LNCaP clone FGC (cell line): ENCODE measurements at regions not wholly inside any gene's neighbourhood (a gene's known extent, or its start where the extent isn't known, plus 50 kb on each side); places are given as distances from the start of the nearest gene placed in this dataset.
"Not testable (repeated sequence)": the region's sequence is repeated elsewhere in the genome, so short reads cannot be mapped to it uniquely, and the experiment has no call there.

ENCODE experiments used
- DNase-seq: peaks from one replicate; pipeline ENCODE4 v3.0.0-alpha.2; 2011; ENCODE audit warnings: low read depth
- H3K4me3 ChIP-seq: 2 replicates; pipeline ENCODE4 v1.5.1; 2011; ENCODE audit warnings: mild to moderate bottlenecking, low read depth, low read length, control low read depth
- TF ChIP-seq, protein P1 (sequence below): IDR thresholded peaks from 2 replicates; pipeline ENCODE4 v1.5.1; 2012; ENCODE audit warnings: mild to moderate bottlenecking; ENCODE audit not compliant: control insufficient read depth, insufficient read depth; ENCODE audit errors: extremely low read depth

DNA sequence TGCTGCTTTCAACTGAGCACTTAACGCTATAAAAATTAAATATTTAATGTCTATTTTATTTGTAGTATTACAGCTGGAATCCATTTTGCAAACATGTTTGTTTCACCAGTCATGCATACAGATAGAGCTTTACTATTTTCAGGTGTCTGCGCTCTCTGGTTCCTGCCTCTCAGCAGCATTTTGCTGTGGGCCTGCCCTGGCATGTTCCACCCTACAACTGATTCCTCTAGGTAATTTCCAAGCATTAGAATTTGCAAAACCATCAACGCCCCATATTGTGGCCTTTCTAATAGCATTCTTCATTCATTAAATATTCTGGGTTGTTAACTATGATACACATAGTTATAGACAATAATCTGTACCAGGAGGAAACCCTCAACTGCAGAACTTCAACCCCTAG lies 266.4 kb upstream of the DLGAP1 start:
- no peak overlapping the region for H3K4me3 ChIP-seq
- TF ChIP-seq, protein P1, sequence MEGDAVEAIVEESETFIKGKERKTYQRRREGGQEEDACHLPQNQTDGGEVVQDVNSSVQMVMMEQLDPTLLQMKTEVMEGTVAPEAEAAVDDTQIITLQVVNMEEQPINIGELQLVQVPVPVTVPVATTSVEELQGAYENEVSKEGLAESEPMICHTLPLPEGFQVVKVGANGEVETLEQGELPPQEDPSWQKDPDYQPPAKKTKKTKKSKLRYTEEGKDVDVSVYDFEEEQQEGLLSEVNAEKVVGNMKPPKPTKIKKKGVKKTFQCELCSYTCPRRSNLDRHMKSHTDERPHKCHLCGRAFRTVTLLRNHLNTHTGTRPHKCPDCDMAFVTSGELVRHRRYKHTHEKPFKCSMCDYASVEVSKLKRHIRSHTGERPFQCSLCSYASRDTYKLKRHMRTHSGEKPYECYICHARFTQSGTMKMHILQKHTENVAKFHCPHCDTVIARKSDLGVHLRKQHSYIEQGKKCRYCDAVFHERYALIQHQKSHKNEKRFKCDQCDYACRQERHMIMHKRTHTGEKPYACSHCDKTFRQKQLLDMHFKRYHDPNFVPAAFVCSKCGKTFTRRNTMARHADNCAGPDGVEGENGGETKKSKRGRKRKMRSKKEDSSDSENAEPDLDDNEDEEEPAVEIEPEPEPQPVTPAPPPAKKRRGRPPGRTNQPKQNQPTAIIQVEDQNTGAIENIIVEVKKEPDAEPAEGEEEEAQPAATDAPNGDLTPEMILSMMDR = no peak
- no peak for DNase-seq

DNA sequence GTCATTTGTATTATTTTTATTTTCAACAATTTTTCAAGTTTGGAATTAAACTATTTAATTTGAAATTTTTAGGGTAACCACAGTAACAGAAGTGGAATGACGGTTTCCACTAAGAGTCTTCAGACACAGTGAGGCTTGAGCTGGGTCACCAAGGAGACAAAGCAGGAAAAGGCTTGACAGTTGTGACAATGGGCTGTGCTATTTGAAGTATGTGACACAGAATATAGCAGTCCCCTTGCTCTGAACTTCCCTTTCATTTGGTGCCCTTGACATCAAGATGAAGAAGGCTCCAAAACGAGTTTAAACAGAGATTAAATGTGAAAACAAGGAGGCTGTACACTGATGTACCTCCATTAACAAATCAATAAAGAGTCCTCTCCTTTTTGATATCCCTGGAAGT lies 265.4 kb upstream of the DLGAP1 start:
- no peak overlapping the region for H3K4me3 ChIP-seq
- no peak for DNase-seq
- TF ChIP-seq, protein P1 = no peak

DNA sequence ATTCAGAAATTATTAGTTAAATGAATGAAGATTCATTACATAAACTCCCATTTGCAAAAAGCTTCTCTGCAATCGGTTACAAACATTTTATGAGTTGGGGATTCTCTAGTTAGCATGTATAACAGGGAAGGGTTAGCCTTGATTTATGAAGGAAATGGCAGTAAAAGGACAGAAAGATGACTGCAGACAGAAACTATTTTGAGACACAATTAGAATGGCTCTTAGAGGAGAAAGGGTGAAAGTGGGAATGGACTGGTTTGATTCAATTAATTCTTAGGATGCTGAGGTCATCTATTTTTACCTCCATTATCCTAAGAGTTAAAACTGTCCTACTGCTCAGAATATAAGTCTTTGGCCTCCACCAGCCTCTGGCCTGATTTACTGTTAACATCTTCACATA lies 250.8 kb upstream of the DLGAP1 start:
- no peak for DNase-seq
- no peak overlapping the region for H3K4me3 ChIP-seq
- TF ChIP-seq, protein P1 = no peak

DNA sequence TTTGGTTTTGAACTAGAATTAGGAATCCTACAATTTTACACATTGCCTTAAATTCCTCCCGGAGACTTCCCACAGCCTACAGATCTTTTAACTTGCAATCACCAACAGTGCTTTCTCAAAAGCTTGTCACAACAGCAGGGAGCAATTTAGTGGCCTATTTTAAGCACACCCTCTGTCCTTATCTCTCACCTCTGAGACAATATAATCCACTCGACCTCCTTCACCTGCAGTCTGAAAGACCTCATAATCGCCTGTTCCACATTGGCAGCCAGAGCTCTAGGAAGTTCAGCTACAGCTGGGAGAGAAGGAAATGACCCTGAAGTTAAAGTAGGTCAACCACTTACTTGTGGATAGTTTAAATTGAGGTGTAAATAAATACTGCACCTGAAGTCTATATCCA lies 249.7 kb upstream of the DLGAP1 start:
- no peak overlapping the region for H3K4me3 ChIP-seq
- DNase-seq = no peak
- TF ChIP-seq, protein P1 = no peak

DNA sequence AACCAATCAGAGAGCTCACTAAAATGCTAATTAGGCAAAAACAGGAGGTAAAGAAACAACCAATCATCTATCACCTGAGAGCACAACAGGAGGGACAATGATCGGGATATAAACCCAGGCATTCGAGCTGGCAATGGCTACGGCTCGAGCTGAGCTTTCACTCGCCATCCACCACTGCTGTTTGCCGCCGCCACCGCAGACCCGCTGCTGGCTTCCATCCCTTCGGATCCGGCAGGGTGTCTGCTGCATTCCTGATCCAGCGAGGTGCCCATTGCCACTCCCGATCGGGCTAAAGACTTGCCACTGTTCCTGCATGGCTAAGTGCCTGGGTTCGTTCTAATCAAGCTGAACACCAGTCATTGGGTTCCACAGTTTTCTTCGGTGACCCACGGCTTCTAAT lies 236.7 kb upstream of the DLGAP1 start:
- H3K4me3 ChIP-seq = no peak overlapping the region
- TF ChIP-seq, protein P1 = no peak
- DNase-seq = no peak

DNA sequence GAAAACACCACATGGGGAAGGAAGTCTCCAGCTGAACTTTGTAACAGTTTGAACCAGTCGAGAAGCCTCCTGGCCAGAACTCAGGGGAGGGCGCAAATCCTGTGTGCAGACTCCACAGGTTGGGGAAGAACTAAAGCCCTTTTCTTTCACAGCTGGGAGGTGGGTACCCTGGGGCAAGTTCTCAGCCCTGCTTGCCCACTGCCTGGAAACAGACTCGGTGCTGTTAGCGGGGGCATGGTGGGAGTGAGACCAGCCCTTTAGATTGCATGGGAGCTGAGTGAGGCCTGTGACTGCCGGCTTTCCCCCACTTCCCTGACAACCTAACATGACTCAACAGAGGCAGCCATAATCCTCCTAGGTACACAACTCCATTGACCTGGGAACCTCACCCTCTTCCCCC lies 223.6 kb upstream of the DLGAP1 start:
- DNase-seq, H3K4me3 ChIP-seq: not testable (repeated sequence)

DNA sequence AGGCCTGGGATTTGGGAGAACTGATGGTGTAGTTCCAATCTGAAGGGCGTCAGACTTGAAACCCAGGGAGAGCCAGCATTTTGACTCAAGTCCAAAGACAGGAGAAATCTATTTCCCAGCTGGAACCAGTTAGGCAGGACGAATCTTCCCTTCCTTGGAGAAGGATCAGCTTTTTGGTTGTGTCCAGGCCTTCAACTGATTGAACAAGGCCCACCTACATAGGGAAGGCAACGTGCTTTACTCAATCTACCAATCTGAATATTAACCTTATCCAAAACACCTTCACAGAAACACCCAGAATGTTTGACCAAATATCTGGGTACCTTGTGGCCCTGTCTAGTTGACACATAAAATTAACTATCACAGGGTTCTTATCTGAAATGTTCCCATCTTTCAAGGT lies 221.9 kb upstream of the DLGAP1 start:
- TF ChIP-seq, protein P1 = no peak
- H3K4me3 ChIP-seq = no peak overlapping the region
- no peak for DNase-seq

DNA sequence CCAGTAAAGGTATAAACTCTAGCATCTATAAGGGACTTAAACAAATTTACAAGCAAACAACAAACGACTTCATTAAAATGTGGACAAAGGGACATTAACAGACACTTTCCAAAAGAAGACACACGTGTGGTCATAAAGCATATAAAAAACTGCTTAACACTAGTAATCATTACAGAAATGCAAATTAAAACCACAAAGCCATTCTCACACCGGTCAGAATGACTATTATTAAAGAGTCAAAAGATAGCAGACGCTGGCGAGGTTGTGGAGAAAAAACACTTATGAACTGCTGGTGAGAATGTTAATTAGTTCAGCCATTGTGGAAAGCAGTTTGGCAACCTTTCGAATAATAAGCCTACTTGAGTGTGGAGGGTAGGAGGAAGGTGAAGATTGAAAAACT lies 217.1 kb upstream of the DLGAP1 start:
- no peak for DNase-seq
- H3K4me3 ChIP-seq = no peak overlapping the region
- TF ChIP-seq, protein P1 = no peak
